ENCODE measurements at regions not wholly inside any gene's neighbourhood (a gene's known extent, or its start where the extent isn't known, plus 50 kb on each side); places are given as distances from the start of the nearest gene placed in this dataset.

GRCh38 chr2:182481676-182482075, 54.8 kb upstream of the PDE1A start:
- no peak for TF ChIP-seq CTCF (conservative IDR thresholded peaks at IDR 0.05; ENCODE audit: low read depth in 2 of 2)
- no peak for TF ChIP-seq POLR2AphosphoS5 (IDR thresholded peaks at IDR 0.05; ENCODE audit: low read depth)
- no peak for TF ChIP-seq EZH2 (IDR thresholded peaks at IDR 0.05; ENCODE audit: low read depth, unreplicated experiment)
- no peak for TF ChIP-seq EZH2phosphoT487 (IDR thresholded peaks at IDR 0.05; ENCODE audit: unreplicated experiment)
- TF ChIP-seq, protein P1, sequence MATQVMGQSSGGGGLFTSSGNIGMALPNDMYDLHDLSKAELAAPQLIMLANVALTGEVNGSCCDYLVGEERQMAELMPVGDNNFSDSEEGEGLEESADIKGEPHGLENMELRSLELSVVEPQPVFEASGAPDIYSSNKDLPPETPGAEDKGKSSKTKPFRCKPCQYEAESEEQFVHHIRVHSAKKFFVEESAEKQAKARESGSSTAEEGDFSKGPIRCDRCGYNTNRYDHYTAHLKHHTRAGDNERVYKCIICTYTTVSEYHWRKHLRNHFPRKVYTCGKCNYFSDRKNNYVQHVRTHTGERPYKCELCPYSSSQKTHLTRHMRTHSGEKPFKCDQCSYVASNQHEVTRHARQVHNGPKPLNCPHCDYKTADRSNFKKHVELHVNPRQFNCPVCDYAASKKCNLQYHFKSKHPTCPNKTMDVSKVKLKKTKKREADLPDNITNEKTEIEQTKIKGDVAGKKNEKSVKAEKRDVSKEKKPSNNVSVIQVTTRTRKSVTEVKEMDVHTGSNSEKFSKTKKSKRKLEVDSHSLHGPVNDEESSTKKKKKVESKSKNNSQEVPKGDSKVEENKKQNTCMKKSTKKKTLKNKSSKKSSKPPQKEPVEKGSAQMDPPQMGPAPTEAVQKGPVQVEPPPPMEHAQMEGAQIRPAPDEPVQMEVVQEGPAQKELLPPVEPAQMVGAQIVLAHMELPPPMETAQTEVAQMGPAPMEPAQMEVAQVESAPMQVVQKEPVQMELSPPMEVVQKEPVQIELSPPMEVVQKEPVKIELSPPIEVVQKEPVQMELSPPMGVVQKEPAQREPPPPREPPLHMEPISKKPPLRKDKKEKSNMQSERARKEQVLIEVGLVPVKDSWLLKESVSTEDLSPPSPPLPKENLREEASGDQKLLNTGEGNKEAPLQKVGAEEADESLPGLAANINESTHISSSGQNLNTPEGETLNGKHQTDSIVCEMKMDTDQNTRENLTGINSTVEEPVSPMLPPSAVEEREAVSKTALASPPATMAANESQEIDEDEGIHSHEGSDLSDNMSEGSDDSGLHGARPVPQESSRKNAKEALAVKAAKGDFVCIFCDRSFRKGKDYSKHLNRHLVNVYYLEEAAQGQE (IDR thresholded peaks at IDR 0.05; ENCODE audit: unreplicated experiment): no peak
